ENCODE measurements at regions not wholly inside any gene's neighbourhood (a gene's known extent, or its start where the extent isn't known, plus 50 kb on each side); places are given as distances from the start of the nearest gene placed in this dataset.

DNA sequence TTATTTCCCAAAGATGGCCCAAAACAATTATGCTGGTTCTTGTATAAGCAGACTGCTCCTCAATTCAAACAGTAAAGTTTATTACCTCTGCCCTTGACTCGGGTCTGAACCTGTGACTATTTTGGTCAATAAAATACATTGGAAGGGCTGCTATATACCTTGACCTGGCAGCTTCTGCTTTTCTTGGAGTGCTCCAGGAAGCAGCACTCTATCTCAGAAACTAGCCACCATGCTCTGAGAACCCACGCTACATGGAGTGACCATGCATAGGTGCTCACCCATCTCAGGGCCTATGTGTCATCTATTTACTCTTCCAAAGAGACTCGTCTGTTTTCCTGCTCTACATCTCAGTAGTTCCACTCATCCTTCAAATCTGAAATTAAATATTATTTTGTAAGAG is 299.9 kb downstream of the AHR start:
- Mint-ChIP-seq H3K9me3 (ENCODE audit: low read depth) (peaks cover 1% of the 10 kb centered on the region), H3K4me1 (no peaks in the 10 kb centered on the region), H3K36me3 (ENCODE audit: low read depth) (no peaks in the 10 kb centered on the region), H3K27me3 (peaks cover 2% of the 10 kb centered on the region), H3K4me3 (no peak overlapping the region), H3K27ac (no peak overlapping the region)
- DNase-seq = no peak
- CTCF ChIA-PET = interaction anchor here (0.6 kb wide), 1 partner anchor 123 kb away, joined by 3 read pairs; no protein-coding TSS in a partner anchor
- POLR2A ChIA-PET = no interaction called here
- ATAC-seq = no peak
- intact Hi-C loops (cut with DNase I, micrococcal nuclease) = no loop called here

DNA sequence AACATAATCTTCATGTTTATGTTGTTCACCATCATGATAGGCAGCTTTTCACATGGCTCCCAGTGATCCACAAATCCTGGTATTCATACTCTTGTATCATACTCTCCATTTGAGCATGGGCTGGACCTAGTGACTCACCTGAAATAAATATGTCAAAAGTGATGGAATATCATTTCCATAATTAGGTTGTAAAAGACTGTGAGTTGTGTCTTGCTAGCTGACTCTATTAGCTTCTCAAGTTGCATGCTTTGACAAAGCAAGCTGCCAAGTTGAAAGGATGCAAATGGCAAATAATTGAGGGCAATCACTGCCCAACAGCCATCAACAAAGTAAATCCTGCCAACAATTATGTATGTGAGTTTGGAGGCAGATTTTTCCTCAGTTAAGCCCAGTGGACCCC is 300.4 kb downstream of the AHR start:
- DNase-seq (no peak), ATAC-seq (no peak)
- Mint-ChIP-seq H3K36me3 (ENCODE audit: low read depth) (no peaks in the 10 kb centered on the region), H3K4me1 (no peaks in the 10 kb centered on the region), H3K4me3 (no peak overlapping the region), H3K27ac (no peak overlapping the region), H3K27me3 (peaks cover 5% of the 10 kb centered on the region), H3K9me3 (ENCODE audit: low read depth) (peaks cover 5% of the 10 kb centered on the region)
- intact Hi-C loops (cut with DNase I, micrococcal nuclease) = no loop called here
- ChIA-PET POLR2A (no interaction called here), CTCF (interaction anchor here (0.7 kb wide), 1 partner anchor 1319 kb away, joined by 3 read pairs; no protein-coding TSS in a partner anchor)

- DNase-seq (no peak), ATAC-seq (no peak)
- Mint-ChIP-seq H3K36me3 (ENCODE audit: low read depth) (no peaks in the 10 kb centered on the region), H3K27me3 (peaks cover 6% of the 10 kb centered on the region), H3K4me1 (no peaks in the 10 kb centered on the region), H3K9me3 (ENCODE audit: low read depth) (peaks cover 6% of the 10 kb centered on the region), H3K27ac (no peak overlapping the region), H3K4me3 (no peak overlapping the region)
- ChIA-PET POLR2A (no interaction called here), CTCF (interaction anchor here (0.7 to 1.2 kb wide), 2 partner anchors 958 to 1320 kb away, joined by 3 read pairs; no protein-coding TSS in a partner anchor)
- intact Hi-C loops (cut with DNase I, micrococcal nuclease) = no loop called here
Measured at GRCh38 chr7:17599733-17600339, 301.4 kb downstream of the AHR start.

GRCh38 chr7:17600340-17600752 is 301.9 kb downstream of the AHR start:
- Mint-ChIP-seq H3K4me3 (no peak overlapping the region), H3K27ac (no peak overlapping the region), H3K36me3 (ENCODE audit: low read depth) (no peaks in the 10 kb centered on the region), H3K27me3 (peaks cover 6% of the 10 kb centered on the region), H3K9me3 (ENCODE audit: low read depth) (peaks cover 6% of the 10 kb centered on the region), H3K4me1 (no peaks in the 10 kb centered on the region)
- ATAC-seq = no peak
- POLR2A ChIA-PET = no interaction called here
- CTCF ChIA-PET = interaction anchor here (1.2 kb wide), 1 partner anchor 958 kb away, joined by 3 read pairs; no protein-coding TSS in a partner anchor
- intact Hi-C loops (cut with DNase I, micrococcal nuclease) = no loop called here
- no peak for DNase-seq

DNA sequence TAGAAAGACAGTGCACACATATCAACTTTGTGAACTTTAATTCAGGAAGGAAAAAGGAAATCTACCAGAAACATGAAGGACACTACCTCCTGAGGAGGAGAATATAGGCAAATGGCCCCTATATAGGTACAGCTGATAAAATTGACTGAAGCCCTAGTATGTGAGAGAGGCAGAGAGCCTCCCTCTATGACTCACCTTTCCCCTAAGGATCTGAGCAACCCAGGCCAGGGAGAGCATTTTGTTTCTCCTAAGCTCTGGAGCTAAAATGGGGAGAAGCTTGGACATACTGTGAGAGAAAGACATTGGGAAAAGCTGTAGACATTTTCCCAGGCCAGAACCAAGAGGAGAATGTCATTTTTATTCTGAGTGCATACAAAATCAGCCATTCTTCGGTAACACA is 303.5 kb downstream of the AHR start:
- CTCF ChIA-PET = interaction anchor here (1.0 kb wide), 1 partner anchor 8 kb away, joined by 3 read pairs; no protein-coding TSS in a partner anchor

DNA sequence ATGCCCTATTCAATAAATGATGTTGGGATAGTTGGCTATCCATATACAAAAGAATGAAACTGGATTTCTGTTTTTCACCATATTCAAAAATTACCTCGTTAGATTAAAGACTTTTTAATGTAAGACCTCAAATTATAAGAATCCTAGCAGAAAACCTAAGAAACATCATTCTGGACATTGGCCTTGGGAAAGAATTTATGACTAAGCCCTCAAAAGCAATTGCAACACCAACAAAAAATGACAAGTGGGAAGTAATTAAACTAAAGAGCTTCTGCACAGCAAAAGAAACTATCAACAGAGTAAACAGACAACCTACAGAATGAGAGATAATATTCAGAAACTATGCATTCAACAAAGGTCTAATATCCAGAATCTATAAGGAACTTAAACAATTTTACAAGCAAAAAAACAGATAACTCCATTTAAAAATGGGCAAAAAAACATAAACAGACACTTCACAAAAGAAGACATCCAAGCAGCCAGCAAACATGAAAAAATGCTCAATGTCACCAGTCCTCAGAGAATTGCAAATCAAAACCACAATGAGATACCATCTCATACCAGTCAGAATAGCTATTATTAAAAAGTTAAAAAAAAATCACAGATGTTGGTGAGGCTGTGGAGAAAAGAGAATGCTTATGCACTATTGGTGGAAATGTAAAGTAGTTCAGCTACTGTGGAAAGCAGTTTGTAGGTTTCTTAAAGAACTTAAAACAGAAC is 309.8 kb downstream of the AHR start:
- no peak for DNase-seq
- POLR2A ChIA-PET = no interaction called here
- peaks cover 5% of the 10 kb centered on the region for H3K9me3 Mint-ChIP-seq (ENCODE audit: low read depth)
- CTCF ChIA-PET = no interaction called here
- peaks cover 8% of the 10 kb centered on the region for H3K27me3 Mint-ChIP-seq
- ATAC-seq = no peak
- no peaks in the 10 kb centered on the region for H3K4me1 Mint-ChIP-seq
- H3K36me3 Mint-ChIP-seq (ENCODE audit: low read depth) = no peaks in the 10 kb centered on the region
- intact Hi-C loops (cut with DNase I, micrococcal nuclease) = no loop called here
- no peak overlapping the region for H3K4me3 Mint-ChIP-seq
- no peak overlapping the region for H3K27ac Mint-ChIP-seq

More for the DNA sequence above, 303.5 kb downstream of the AHR start:
- Mint-ChIP-seq H3K4me3 (no peak overlapping the region), H3K36me3 (ENCODE audit: low read depth) (no peaks in the 10 kb centered on the region), H3K27me3 (peaks cover 7% of the 10 kb centered on the region), H3K4me1 (no peaks in the 10 kb centered on the region), H3K9me3 (ENCODE audit: low read depth) (peaks cover 6% of the 10 kb centered on the region), H3K27ac (no peak overlapping the region)
- no peak for ATAC-seq
- intact Hi-C loops (cut with DNase I, micrococcal nuclease) = no loop called here
- POLR2A ChIA-PET = no interaction called here
- DNase-seq = no peak

- Mint-ChIP-seq H3K27me3 (peaks cover 4% of the 10 kb centered on the region), H3K9me3 (ENCODE audit: low read depth) (no peaks in the 10 kb centered on the region), H3K4me3 (no peak overlapping the region), H3K4me1 (no peaks in the 10 kb centered on the region), H3K27ac (no peak overlapping the region), H3K36me3 (ENCODE audit: low read depth) (no peaks in the 10 kb centered on the region)
- no peak for ATAC-seq
- POLR2A ChIA-PET = no interaction called here
- CTCF ChIA-PET = no interaction called here
- no peak for DNase-seq
- intact Hi-C loops (cut with DNase I, micrococcal nuclease) = no loop called here
Measured at GRCh38 chr7:17611611-17612010, 313.2 kb downstream of the AHR start.

GRCh38 chr7:17613338-17614041 is 315.0 kb downstream of the AHR start:
- H3K4me1 Mint-ChIP-seq = no peaks in the 10 kb centered on the region
- no peak for DNase-seq
- POLR2A ChIA-PET = no interaction called here
- H3K36me3 Mint-ChIP-seq (ENCODE audit: low read depth) = no peaks in the 10 kb centered on the region
- no peak for ATAC-seq
- intact Hi-C loops (cut with DNase I, micrococcal nuclease) = no loop called here
- CTCF ChIA-PET = no interaction called here
- no peak overlapping the region for H3K4me3 Mint-ChIP-seq
- H3K9me3 Mint-ChIP-seq (ENCODE audit: low read depth) = no peaks in the 10 kb centered on the region
- H3K27me3 Mint-ChIP-seq = no peaks in the 10 kb centered on the region
- H3K27ac Mint-ChIP-seq = no peak overlapping the region

DNA sequence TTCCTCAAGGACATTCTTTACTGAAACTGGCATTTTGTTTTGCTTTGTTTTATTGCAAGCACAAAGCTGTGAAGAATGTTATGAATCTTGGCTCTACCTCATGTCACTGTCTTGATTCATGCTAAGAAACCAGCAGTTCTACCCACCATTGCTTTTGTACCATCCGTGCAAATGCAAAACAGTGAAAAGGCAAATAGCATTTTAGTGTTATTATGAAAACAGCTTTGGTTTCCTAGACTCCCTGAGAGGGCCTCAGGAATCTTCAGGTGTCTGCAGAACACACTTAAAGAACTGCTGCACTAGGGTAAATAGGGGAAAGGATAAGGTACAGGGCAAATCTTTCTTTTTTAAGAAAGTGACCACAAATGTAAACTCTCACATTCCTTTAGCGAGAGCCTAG is 318.9 kb downstream of the AHR start:
- POLR2A ChIA-PET = no interaction called here

GRCh38 chr7:17617857-17618651 is 319.6 kb downstream of the AHR start:
- no peak overlapping the region for H3K27ac Mint-ChIP-seq
- H3K9me3 Mint-ChIP-seq (ENCODE audit: low read depth) = no peaks in the 10 kb centered on the region
- CTCF ChIA-PET = interaction anchor here (0.6 kb wide), 1 partner anchor 153 kb away, joined by 3 read pairs; no protein-coding TSS in a partner anchor
- POLR2A ChIA-PET = no interaction called here
- no peak overlapping the region for H3K4me3 Mint-ChIP-seq
- DNase-seq = no peak
- no peaks in the 10 kb centered on the region for H3K36me3 Mint-ChIP-seq (ENCODE audit: low read depth)
- ATAC-seq = no peak
- no peaks in the 10 kb centered on the region for H3K4me1 Mint-ChIP-seq
- intact Hi-C loops (cut with DNase I, micrococcal nuclease) = no loop called here
- no peaks in the 10 kb centered on the region for H3K27me3 Mint-ChIP-seq

More for the DNA sequence above, 318.9 kb downstream of the AHR start:
- no peak for DNase-seq
- H3K4me3 Mint-ChIP-seq = no peak overlapping the region
- no peaks in the 10 kb centered on the region for H3K27me3 Mint-ChIP-seq
- no peak overlapping the region for H3K27ac Mint-ChIP-seq
- intact Hi-C loops (cut with DNase I, micrococcal nuclease) = no loop called here
- no peak for ATAC-seq
- CTCF ChIA-PET = interaction anchor here (0.6 kb wide), 1 partner anchor 154 kb away, joined by 3 read pairs; no protein-coding TSS in a partner anchor
- no peaks in the 10 kb centered on the region for H3K36me3 Mint-ChIP-seq (ENCODE audit: low read depth)
- H3K4me1 Mint-ChIP-seq = no peaks in the 10 kb centered on the region
- no peaks in the 10 kb centered on the region for H3K9me3 Mint-ChIP-seq (ENCODE audit: low read depth)

DNA sequence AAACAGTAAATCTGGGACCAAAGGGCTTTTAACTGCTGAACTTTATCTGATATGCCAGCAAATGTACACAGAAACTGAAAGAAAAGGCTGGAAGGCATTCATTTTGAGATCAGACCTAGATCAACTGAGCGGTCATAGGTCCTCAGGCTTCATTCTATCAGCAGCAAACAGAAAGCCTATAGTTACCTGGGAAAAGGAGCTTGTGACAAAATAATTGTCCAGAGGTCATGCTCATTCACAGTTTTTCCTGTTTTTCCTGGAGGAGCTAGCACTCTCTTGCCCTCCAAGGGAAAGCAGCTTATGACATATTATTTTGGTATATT is 320.2 kb downstream of the AHR start:
- Mint-ChIP-seq H3K4me1 (no peaks in the 10 kb centered on the region), H3K36me3 (ENCODE audit: low read depth) (no peaks in the 10 kb centered on the region), H3K27ac (no peak overlapping the region), H3K27me3 (peaks cover 3% of the 10 kb centered on the region), H3K9me3 (ENCODE audit: low read depth) (no peaks in the 10 kb centered on the region), H3K4me3 (no peak overlapping the region)
- CTCF ChIA-PET = no interaction called here
- intact Hi-C loops (cut with DNase I, micrococcal nuclease) = no loop called here
- DNase-seq (no peak), ATAC-seq (no peak)
- POLR2A ChIA-PET = interaction anchor here (0.6 kb wide), 1 partner anchor 416 kb away, joined by 5 read pairs; no protein-coding TSS in a partner anchor
